ENCODE measurements at regions not wholly inside any gene's neighbourhood (a gene's known extent, or its start where the extent isn't known, plus 50 kb on each side); places are given as distances from the start of the nearest gene placed in this dataset.

DNA sequence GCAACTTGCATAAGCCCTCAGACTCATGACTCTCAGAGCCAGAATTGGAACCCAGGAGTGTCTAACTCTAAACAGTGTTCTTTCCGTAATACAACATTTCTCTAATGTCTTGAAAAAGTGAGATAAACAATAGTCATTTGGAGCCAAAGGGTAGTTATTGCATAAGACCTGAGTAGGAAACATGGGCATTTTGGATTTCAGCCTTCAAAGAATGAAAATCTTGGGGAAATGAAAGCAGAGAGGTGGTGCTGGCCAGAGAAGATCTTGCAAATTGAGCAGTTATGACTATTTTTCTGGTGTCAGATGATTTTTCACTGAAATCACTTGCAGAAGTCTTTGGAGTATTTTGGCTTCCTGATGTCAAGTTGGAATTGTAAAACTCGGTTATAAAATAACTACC lies 379.4 kb downstream of the DIPK2A start:
- ATAC-seq, result no peak
- Histone ChIP-seq H3K36me3 (replicated peaks in 1 of 2; ENCODE audit: insufficient read depth in 1 of 2, low read depth in 2 of 2) (no peaks in the 10 kb centered on the region), H3K4me3 (no peak overlapping the region), H3K27me3 (no peaks in the 10 kb centered on the region), H3K27ac (no peak overlapping the region), H3K4me1 (peaks cover 9% of the 10 kb centered on the region), H3K9me3 (no peaks in the 10 kb centered on the region)
- intact Hi-C loops (cut with DNase I), result no loop called here
- TF ChIP-seq, protein P1, sequence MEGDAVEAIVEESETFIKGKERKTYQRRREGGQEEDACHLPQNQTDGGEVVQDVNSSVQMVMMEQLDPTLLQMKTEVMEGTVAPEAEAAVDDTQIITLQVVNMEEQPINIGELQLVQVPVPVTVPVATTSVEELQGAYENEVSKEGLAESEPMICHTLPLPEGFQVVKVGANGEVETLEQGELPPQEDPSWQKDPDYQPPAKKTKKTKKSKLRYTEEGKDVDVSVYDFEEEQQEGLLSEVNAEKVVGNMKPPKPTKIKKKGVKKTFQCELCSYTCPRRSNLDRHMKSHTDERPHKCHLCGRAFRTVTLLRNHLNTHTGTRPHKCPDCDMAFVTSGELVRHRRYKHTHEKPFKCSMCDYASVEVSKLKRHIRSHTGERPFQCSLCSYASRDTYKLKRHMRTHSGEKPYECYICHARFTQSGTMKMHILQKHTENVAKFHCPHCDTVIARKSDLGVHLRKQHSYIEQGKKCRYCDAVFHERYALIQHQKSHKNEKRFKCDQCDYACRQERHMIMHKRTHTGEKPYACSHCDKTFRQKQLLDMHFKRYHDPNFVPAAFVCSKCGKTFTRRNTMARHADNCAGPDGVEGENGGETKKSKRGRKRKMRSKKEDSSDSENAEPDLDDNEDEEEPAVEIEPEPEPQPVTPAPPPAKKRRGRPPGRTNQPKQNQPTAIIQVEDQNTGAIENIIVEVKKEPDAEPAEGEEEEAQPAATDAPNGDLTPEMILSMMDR (IDR thresholded peaks at IDR 0.05), result no peak
- no peak for TF ChIP-seq POLR2A (IDR thresholded peaks at IDR 0.05)
- DNase-seq, result no peak
- 42 to 44% methylated on average over 2 of the region's 2 CpGs for WGBS, 2 donors

DNA sequence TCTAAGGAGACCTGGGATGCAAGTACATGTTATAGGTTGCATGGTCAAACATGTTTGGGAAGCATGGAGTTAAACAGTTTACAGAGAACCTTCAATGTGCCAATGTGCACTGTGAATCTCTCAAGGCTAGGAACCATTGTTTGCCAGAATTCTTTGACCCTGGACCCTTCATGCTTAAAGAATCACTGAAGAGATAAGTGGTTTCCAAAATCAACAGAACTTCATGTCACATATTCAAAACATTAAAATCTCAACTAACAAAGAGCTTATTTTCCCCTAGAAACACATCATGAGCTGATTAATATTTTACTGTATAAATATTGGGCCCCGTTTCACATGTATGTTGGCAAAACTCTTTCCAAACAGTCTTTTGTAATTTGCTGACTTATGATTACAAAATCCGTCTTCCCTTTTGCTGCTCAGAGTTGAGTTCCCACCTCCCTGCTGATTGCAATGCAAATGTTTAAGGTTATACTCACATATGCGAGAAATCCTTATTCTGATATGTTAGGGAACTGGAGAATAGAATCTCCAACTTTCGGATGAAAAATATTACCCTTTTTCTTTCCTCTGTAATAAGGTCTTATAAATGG lies 380.2 kb downstream of the DIPK2A start:
- 28 to 33% methylated on average over 4 of the region's 4 CpGs for WGBS, 2 donors
- intact Hi-C loops (cut with DNase I), result no loop called here

DNA sequence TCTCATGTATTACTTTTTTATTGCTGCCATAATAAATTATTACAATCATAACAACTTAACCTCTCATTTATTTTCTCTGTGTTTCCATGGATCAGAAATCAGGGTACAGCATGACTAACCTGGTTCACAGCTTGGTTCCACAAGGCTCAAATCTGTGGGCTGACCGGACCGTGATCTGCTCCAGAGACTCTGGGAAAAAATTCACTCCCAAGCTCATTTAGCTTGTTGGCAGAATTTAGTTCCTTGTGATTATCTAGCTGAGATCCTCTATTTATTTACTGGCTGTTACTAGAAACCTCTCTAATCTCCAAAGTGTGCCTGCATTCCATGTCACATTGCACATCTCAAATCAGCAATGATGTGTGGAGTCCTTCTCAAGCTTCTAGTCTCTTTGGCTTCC lies 386.6 kb downstream of the DIPK2A start:
- no peaks in the 10 kb centered on the region for H3K9me3 ChIP-seq
- DNase-seq, result no peak
- no peak overlapping the region for H3K4me3 ChIP-seq
- 40 to 43% methylated on average over 2 of the region's 2 CpGs for WGBS, 2 donors
- H3K4me1 ChIP-seq, result no peaks in the 10 kb centered on the region
- no peak for ATAC-seq
- intact Hi-C loops (cut with DNase I), result no loop called here
- H3K27ac ChIP-seq, result no peak overlapping the region
- H3K27me3 ChIP-seq, result no peaks in the 10 kb centered on the region
- TF ChIP-seq, protein P1 (IDR thresholded peaks at IDR 0.05), result no peak
- TF ChIP-seq POLR2A (IDR thresholded peaks at IDR 0.05), result no peak
- no peaks in the 10 kb centered on the region for H3K36me3 ChIP-seq (replicated peaks in 1 of 2; ENCODE audit: insufficient read depth in 1 of 2, low read depth in 2 of 2)

More for the DNA sequence above, 380.2 kb downstream of the DIPK2A start:
- ATAC-seq, result no peak
- H3K27ac ChIP-seq, result no peak overlapping the region
- H3K9me3 ChIP-seq, result no peaks in the 10 kb centered on the region
- TF ChIP-seq, protein P1 (IDR thresholded peaks at IDR 0.05), result no peak
- TF ChIP-seq POLR2A (IDR thresholded peaks at IDR 0.05), result no peak
- no peaks in the 10 kb centered on the region for H3K27me3 ChIP-seq
- H3K36me3 ChIP-seq (replicated peaks in 1 of 2; ENCODE audit: insufficient read depth in 1 of 2, low read depth in 2 of 2), result no peaks in the 10 kb centered on the region
- DNase-seq, result no peak
- peaks cover 9% of the 10 kb centered on the region for H3K4me1 ChIP-seq
- no peak overlapping the region for H3K4me3 ChIP-seq

DNA sequence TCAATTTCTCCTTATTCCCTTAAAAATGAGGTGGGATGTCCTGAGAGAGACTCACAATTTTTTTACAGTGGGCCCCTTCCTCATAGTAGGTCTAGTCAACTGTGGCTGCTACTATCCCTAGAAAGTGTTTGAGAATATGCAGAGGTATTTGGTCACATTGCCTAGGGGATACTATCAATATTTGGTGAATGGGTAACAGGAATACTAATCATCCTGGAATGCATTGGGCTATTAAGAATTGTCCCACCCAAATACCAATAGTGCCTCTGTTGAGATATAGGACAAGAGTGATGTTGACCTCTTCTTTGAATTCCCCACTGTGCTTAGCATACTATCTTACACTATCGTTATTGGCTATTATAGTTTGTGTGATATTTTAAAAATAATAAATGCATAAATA lies 389.4 kb downstream of the DIPK2A start:
- WGBS, 2 donors, result 72 to 84% methylated on average over 1 of the region's 1 CpG
- Histone ChIP-seq H3K36me3 (replicated peaks in 1 of 2; ENCODE audit: insufficient read depth in 1 of 2, low read depth in 2 of 2) (no peaks in the 10 kb centered on the region), H3K4me1 (no peaks in the 10 kb centered on the region), H3K27me3 (no peaks in the 10 kb centered on the region), H3K9me3 (no peaks in the 10 kb centered on the region), H3K27ac (no peak overlapping the region), H3K4me3 (no peak overlapping the region)
- intact Hi-C loops (cut with DNase I), result no loop called here
- DNase-seq (no peak), ATAC-seq (no peak)
- TF ChIP-seq, protein P1 (IDR thresholded peaks at IDR 0.05), result no peak
- no peak for TF ChIP-seq POLR2A (IDR thresholded peaks at IDR 0.05)

DNA sequence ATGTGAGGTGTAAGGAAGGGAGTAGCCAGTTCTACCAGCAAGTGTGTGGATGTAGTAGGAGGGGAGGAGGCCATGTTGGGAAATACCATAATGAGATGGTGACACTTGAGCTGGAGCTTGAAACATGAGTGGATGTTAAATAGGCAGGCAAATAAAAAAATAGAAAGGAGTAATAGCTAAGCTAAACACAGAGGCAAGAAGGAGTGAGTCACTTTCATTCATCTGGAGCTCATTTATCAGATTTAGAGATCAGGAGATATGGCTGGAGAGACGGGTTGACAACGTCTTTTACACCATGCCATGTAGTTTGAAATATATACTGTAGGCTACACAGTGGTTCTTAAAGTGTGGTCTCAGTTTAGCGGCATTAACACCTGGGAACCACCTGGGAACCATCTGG lies 390.5 kb downstream of the DIPK2A start:
- ATAC-seq (no peak), DNase-seq (no peak)
- intact Hi-C loops (cut with DNase I), result no loop called here
- Histone ChIP-seq H3K36me3 (replicated peaks in 1 of 2; ENCODE audit: insufficient read depth in 1 of 2, low read depth in 2 of 2) (no peaks in the 10 kb centered on the region), H3K27ac (no peak overlapping the region), H3K4me1 (no peaks in the 10 kb centered on the region), H3K9me3 (no peaks in the 10 kb centered on the region), H3K4me3 (no peak overlapping the region), H3K27me3 (no peaks in the 10 kb centered on the region)
- TF ChIP-seq, protein P1 (IDR thresholded peaks at IDR 0.05), result no peak
- TF ChIP-seq POLR2A (IDR thresholded peaks at IDR 0.05), result no peak
- WGBS, 2 donors, result 80 to 82% methylated on average over 3 of the region's 3 CpGs

Data from body of pancreas (tissue), 4 donors.